ENCODE measurements at regions not wholly inside any gene's neighbourhood (a gene's known extent, or its start where the extent isn't known, plus 50 kb on each side); places are given as distances from the start of the nearest gene placed in this dataset.
A peak's percentile ranks its signal among the peaks of the same experiment; 100 is the strongest.

GRCh38 chr20:50413088-50413500 lies 97.1 kb upstream of the PTPN1 start:
- DNase-seq: no peak

GRCh38 chr20:50415021-50415515 lies 95.1 kb upstream of the PTPN1 start:
- DNase-seq: no peak

DNA sequence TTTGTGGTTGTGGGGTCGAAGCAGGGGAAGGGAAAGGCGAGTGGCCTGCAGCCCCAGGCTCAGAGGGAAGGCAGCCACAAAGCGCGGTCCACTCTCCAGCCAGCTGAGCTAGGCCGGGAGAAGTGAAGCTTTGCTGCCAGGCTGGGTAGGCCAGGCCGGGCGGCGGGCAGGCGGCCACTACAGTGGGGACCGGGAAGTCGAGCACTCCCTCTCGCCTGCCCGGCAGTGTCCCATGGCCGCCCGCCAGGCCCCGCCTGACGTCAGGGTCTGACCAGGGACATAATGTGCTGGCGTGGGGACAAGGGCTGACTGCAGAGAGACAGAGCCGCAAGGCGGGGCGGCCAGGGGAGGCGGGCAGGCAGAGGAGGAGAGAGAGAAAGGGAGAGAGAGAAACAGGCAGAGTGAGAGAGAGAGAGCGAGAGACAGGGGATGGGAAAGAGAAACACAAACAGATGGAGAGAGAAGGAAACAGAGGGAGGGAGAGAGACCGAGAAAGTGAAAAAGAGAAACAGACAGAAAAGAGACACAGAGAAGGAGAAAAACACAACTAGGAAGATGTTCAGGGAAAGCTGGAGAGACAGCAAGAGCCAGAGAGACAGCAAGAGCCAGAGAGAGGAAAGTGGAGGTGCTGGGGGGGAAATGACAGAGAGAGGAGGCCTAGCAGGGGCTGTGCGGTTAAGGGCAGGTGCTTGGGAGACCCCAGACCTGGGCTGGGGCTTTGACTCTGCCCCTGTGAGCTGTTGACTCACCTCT lies 94.5 kb upstream of the PTPN1 start:
- no peak for DNase-seq

DNA sequence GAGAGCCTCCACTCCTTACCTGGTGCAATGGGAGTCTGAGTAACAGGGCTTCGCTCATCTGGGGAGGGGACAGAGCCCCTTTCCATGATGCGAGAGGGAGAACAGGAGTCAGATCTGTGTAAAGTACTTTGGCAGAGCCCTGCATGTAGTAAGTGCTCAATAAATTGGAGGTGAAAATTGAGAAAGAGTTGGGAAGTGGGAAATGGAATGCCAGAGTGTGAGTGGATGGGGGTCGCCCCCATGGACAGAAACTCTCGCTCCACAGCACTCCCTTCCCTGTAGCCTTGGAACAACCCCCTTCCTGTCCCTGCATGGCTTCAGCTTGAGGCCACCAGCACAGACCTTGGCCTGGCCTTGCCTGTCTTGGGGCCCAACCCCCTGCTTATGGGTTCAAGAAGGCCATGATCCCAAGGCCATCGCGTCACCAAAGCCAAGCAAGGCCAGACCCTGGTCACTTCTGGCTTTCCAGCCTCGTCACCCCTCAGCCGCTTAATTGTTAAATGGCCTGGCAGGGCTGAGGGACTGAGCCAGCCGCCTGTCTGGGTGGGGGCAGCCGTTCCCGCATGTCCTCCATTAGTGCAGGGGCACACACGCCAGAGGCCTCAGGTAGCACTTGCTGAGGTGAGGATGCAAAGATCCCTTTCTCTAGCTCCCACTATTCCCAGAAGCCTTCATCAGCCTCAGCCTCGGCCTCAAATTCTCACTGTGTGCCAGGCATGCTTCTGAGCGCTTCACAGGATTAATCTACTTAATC lies 93.7 kb upstream of the PTPN1 start:
- no peak for DNase-seq

DNA sequence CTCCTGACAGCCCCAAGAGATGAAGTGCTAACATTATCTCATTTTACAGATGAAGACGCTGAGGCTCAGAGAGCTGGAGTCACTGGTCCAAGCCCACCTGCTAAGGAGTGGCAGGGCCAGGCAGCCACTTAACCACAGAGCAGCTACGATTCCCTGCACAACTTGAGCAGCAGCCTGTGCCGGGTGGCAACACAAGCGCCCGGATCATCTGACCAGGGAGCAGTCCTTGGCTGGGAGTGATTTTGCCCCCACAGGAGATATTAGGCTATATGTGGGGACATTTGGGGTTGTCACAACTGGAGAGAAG lies 93.2 kb upstream of the PTPN1 start:
- no peak for DNase-seq

- no peak for DNase-seq
Observed at GRCh38 chr20:50417484-50418235, 92.5 kb upstream of the PTPN1 start.

GRCh38 chr20:50418890-50419642 lies 91.1 kb upstream of the PTPN1 start:
- no peak for DNase-seq

GRCh38 chr20:50420380-50420779 lies 89.8 kb upstream of the PTPN1 start:
- no peak for DNase-seq

DNA sequence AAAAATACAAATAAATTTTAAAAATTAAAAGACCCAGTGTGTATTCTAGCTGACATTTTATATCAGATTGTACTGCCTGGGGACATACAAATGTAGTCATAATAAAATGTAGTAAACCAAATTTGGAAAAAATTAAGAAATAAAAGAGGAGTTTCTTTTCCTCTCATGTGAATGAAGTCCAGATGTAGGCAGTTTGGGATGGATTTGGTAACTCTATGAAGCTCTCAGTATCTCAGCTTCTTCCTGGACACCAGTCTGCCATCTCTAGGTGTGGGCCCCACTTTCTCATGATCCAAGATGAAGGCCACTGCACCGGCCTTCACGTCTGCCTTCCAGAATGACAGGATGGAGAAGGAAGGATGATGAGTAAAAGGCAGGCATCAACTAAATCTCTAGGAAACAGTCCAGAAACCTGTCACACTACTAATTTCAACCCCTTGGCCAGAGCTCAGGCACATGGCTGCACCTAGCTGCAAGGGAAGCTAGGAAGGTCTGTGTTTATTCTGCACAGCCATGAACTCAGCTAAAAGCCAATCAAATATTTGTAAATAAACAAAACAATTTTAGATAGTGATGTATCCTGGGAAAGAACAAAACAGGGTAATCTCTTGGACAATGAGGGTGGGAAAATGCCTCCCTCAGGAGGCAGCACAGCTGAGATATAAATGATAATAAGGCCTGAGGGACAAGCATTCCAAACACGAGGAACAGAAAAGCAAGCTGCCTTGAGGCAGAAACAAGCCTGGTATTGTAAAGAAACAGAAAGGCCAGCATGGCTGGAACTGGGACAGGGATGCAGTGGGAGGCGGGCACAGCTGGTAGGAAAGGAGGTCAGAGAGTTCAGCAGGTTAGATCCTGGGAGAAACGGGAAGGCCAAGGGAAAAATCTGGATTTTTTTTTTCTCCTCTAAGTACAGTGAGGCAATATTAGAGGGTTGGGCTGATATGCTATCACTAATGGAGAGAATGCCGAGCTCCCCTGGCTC lies 88.5 kb upstream of the PTPN1 start:
- DNase-seq: no peak

GRCh38 chr20:50423758-50424157 lies 86.4 kb upstream of the PTPN1 start:
- DNase-seq: no peak

- DNase-seq: peak; percentile 35
Observed at GRCh38 chr20:50425076-50425475, 85.1 kb upstream of the PTPN1 start.

- no peak for DNase-seq
Observed at GRCh38 chr20:50426866-50427718, 83.1 kb upstream of the PTPN1 start.

DNA sequence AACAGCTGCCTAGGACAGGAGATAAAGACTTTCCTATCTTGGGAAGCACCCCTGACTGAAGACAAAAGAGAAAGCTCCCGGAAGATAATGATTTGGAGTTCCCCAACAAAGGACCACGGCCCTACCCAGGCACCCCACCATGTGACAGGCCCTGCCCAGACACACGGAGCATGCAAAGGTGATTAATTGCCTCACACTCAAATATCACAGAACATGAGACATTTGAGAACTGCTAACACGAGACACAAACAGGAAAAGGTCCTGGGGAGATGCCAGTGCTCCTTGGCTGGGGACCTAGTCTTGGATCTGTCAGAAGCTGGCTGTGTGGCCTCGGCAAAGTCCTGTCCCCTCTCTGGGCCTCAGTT lies 82.5 kb upstream of the PTPN1 start:
- DNase-seq: no peak

DNA sequence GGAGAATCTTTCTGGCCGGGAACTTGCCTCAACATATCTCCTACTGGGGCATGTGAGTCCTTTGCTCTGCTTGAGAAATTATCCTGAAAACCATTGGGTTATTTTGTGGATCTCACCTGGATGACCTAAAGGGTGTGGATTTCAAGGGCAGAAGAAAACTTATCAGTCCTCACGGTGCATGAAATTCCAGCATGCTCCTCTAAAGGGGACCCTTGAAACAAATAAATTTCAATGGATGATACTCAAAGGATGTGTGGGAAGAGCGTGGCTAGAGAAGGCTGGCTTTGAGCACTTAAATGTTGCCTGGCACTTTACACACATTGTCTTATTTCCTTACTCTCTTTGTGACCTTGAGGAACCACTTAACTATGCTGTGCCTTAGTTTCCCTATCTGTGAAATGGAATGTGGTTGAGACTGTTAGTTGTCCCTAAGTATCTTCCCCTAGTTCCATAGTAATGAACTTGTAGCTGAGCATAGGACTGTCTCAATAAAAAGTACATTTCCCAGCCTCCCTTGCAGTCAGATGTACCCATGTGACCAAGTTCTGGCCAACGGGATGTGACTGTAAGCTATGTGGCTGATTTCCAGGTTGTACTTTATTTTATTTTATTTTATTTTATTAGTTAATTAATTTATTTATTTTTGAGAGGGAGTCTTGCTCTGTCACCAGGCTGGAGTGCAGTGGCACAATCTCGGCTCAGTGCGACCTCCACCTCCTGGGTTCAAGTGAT lies 81.9 kb upstream of the PTPN1 start:
- no peak for DNase-seq

DNA sequence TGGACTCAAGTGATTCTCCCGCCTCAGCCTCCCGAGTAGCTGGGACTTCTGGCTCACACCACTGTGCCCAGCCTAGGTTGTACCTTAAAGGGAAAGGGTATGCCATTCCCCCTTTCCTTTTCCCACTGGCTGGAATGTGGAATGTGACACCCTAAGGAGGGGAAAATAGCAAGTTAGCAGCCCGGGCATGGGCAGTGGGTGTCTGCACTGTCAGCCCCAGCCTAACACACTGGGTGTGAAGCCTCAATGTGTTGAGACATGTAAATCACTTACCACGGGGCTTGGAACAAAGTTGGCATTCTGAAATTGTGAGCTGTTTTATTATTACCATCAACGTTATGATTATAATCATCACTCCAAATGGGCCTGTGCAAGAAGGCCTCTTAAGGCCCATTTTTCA lies 80.8 kb upstream of the PTPN1 start:
- no peak for DNase-seq

- no peak for DNase-seq
Observed at GRCh38 chr20:50431066-50431450, 79.1 kb upstream of the PTPN1 start.

GRCh38 chr20:50433001-50433761 lies 77.0 kb upstream of the PTPN1 start:
- no peak for DNase-seq

- no peak for DNase-seq
Observed at GRCh38 chr20:50434321-50434652, 75.9 kb upstream of the PTPN1 start.

- DNase-seq: no peak
Observed at GRCh38 chr20:50434653-50435396, 75.4 kb upstream of the PTPN1 start.

Measured in activated CD4-positive, CD25-positive, alpha-beta regulatory T cell treated with anti-CD3 and anti-CD28 coated beads, Interleukin-2, amount 50 U/mL, for 72 hours (primary cell).